Parathyroid adenoma (tissue), 2 donors: ENCODE measurements at regions not wholly inside any gene's neighbourhood (a gene's known extent, or its start where the extent isn't known, plus 50 kb on each side); places are given as distances from the start of the nearest gene placed in this dataset.

Experiments used
- H2AFZ ChIP-seq: fragments of 300-600 bp; sonication (generic); one replicate; pipeline ENCODE4 v1.7.0; 2017; ENCODE audit warnings: antibody characterized with exemption, mild to moderate bottlenecking
- H3K27ac ChIP-seq: fragments of 300-600 bp; sonication (generic); one replicate; pipeline ENCODE4 v1.7.0; 2017
- H3K27me3 ChIP-seq: fragments of 300-600 bp; sonication (generic); one replicate; pipeline ENCODE4 v1.7.0; 2017; ENCODE audit warnings: low read length; ENCODE audit not compliant: control insufficient read depth, insufficient read depth
- H3K36me3 ChIP-seq: fragments of 300-600 bp; sonication (generic); one replicate; pipeline ENCODE4 v1.7.0; 2017; ENCODE audit warnings: low read length; ENCODE audit not compliant: control insufficient read depth, insufficient read depth
- H3K4me1 ChIP-seq: fragments of 300-600 bp; sonication (generic); one replicate; pipeline ENCODE4 v1.7.0; 2017; ENCODE audit warnings: control low read depth
- H3K4me2 ChIP-seq: fragments of 300-600 bp; sonication (generic); one replicate; pipeline ENCODE4 v1.7.0; 2017; ENCODE audit warnings: low read length
- H3K4me3 ChIP-seq: fragments of 300-600 bp; sonication (generic); one replicate; pipeline ENCODE4 v1.7.0; 2017; ENCODE audit warnings: low read depth, low read length
- H3K79me2 ChIP-seq: fragments of 300-600 bp; sonication (generic); one replicate; pipeline ENCODE4 v1.7.0; 2017; ENCODE audit warnings: control low read depth
- H3K9ac ChIP-seq: fragments of 300-600 bp; sonication (generic); one replicate; pipeline ENCODE4 v1.7.0; 2017; ENCODE audit warnings: mild to moderate bottlenecking
- H3K9me3 ChIP-seq: fragments of 300-600 bp; sonication (generic); one replicate; pipeline ENCODE4 v1.7.0; 2017; ENCODE audit warnings: low read length; ENCODE audit not compliant: control insufficient read depth
- TF ChIP-seq, protein P1 (sequence below): fragments of 300-600 bp; sonication (generic); IDR thresholded peaks from one replicate; pipeline ENCODE4 v1.7.0; 2017; ENCODE audit warnings: antibody characterized with exemption, mild to moderate bottlenecking
- donor health status: primary hyperparathyroidism.

DNA sequence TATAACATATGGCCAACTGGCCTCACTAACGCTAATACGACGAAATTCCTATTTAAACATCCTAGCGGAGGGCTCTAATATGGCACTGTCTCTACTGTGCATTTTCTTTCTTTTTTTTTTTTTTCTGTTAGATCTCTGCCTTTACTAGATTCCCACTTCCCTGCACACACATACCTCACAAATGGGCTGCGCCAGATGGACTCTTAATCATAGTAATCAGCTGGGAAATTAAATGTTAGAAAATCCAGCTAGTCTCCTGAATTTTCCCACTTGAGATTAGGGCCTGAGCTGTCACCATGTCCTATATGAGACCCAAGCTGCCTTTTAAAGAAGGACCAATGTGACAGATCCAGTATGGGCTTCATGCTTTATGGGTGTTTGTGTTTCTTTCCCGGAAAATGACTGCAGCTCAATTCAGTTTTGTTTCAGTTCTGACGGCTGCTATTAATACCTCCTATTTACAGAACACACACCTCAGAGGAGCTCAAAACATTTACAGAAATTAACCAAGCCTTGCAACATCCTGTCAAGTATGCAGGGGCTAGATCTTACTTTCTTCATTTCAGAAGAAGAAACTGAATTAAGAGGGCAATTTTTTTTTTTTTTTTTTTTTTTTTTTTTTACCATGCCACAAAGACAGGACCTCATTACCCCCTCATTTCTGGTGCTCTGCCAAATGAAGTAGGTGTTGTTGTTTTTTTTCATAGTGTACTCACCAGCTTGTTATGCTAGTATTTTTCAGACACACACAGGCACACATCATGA, 49.8 kb upstream of the BLID start:
- no peaks in the 10 kb centered on the region for H3K36me3 ChIP-seq
- TF ChIP-seq, protein P1, sequence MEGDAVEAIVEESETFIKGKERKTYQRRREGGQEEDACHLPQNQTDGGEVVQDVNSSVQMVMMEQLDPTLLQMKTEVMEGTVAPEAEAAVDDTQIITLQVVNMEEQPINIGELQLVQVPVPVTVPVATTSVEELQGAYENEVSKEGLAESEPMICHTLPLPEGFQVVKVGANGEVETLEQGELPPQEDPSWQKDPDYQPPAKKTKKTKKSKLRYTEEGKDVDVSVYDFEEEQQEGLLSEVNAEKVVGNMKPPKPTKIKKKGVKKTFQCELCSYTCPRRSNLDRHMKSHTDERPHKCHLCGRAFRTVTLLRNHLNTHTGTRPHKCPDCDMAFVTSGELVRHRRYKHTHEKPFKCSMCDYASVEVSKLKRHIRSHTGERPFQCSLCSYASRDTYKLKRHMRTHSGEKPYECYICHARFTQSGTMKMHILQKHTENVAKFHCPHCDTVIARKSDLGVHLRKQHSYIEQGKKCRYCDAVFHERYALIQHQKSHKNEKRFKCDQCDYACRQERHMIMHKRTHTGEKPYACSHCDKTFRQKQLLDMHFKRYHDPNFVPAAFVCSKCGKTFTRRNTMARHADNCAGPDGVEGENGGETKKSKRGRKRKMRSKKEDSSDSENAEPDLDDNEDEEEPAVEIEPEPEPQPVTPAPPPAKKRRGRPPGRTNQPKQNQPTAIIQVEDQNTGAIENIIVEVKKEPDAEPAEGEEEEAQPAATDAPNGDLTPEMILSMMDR, result no peak
- no peak overlapping the region for H3K4me3 ChIP-seq
- no peaks in the 10 kb centered on the region for H3K9me3 ChIP-seq
- no peak overlapping the region for H2AFZ ChIP-seq
- no peaks in the 10 kb centered on the region for H3K4me1 ChIP-seq
- no peak overlapping the region for H3K9ac ChIP-seq
- no peaks in the 10 kb centered on the region for H3K27me3 ChIP-seq
- H3K27ac ChIP-seq, result no peak overlapping the region
- no peaks in the 10 kb centered on the region for H3K79me2 ChIP-seq
- no peak overlapping the region for H3K4me2 ChIP-seq
